ENCODE measurements at regions not wholly inside any gene's neighbourhood (a gene's known extent, or its start where the extent isn't known, plus 50 kb on each side); places are given as distances from the start of the nearest gene placed in this dataset.

DNA sequence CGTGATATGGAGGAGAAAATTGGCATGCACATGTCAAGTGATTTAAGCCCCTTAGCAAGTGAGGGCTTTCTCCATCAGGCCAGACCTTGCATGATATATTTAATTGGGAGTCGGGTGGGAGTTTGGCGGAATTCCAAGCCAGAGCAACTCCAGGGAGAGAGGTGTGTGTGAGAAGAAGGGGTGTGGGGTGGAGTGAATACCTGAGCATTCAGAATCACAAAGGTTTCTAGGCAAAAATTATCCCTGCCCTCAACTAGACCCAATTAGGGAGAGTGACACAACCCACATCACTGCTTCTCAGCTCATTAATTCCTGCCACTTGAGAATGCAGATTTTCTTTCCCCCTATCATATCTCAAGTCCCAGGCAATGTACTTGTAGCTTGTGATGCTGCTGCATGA, 279.7 kb upstream of the TUT7 start:
- no peak overlapping the region for H3K4me3 ChIP-seq (ENCODE audit: control insufficient read depth, low read depth, low read length)
- DNase-seq (ENCODE audit: low read depth) = no peak
- TF ChIP-seq, protein P1, sequence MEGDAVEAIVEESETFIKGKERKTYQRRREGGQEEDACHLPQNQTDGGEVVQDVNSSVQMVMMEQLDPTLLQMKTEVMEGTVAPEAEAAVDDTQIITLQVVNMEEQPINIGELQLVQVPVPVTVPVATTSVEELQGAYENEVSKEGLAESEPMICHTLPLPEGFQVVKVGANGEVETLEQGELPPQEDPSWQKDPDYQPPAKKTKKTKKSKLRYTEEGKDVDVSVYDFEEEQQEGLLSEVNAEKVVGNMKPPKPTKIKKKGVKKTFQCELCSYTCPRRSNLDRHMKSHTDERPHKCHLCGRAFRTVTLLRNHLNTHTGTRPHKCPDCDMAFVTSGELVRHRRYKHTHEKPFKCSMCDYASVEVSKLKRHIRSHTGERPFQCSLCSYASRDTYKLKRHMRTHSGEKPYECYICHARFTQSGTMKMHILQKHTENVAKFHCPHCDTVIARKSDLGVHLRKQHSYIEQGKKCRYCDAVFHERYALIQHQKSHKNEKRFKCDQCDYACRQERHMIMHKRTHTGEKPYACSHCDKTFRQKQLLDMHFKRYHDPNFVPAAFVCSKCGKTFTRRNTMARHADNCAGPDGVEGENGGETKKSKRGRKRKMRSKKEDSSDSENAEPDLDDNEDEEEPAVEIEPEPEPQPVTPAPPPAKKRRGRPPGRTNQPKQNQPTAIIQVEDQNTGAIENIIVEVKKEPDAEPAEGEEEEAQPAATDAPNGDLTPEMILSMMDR (conservative IDR thresholded peaks at IDR 0.05; ENCODE audit: control insufficient read depth, insufficient read depth, low read depth, low read length) = no peak

DNA sequence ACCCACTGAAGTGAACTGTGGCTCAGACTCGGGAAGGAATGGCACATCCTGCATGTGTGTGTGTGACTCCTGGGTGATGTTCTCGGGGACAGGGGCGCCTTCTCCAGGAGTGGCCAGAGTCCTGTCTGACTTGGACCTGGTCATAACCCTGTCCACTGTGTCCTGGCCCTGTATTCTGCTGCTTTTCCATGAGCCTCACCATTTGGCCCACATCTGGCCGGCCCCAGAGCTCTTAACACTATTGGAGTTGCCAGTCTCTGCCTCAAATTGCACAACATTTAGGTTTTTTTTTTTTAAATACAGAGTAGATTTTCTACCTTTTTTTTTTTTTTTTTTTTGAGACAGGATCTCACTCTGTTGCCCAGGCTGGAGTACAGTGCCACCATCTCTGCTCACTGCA, 278.3 kb upstream of the TUT7 start:
- TF ChIP-seq, protein P1 (conservative IDR thresholded peaks at IDR 0.05; ENCODE audit: control insufficient read depth, insufficient read depth, low read depth, low read length) = no peak
- no peak overlapping the region for H3K4me3 ChIP-seq (ENCODE audit: control insufficient read depth, low read depth, low read length)
- DNase-seq (ENCODE audit: low read depth) = no peak

DNA sequence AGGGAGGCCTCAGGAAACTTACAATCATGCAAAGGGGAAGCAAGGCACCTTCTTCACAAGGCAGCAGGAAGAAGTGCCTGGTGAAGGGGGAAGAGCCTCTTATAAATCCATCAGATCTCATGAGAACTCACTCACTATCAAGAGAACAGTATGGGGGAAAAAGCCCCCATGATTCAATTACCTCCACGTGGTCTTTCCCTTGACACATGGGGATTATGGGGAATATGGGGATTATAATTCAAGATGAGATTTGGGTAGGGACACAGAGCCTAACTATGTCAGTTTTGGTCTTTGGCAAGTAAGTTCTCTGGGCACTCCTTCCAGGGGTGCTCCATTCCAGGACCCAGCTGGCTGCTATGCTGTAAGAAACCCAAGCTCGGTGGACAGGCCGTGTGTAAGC, 275.3 kb upstream of the TUT7 start:
- H3K4me3 ChIP-seq (ENCODE audit: control insufficient read depth, low read depth, low read length) = no peak overlapping the region
- DNase-seq (ENCODE audit: low read depth) = no peak
- TF ChIP-seq, protein P1 (conservative IDR thresholded peaks at IDR 0.05; ENCODE audit: control insufficient read depth, insufficient read depth, low read depth, low read length) = no peak

DNA sequence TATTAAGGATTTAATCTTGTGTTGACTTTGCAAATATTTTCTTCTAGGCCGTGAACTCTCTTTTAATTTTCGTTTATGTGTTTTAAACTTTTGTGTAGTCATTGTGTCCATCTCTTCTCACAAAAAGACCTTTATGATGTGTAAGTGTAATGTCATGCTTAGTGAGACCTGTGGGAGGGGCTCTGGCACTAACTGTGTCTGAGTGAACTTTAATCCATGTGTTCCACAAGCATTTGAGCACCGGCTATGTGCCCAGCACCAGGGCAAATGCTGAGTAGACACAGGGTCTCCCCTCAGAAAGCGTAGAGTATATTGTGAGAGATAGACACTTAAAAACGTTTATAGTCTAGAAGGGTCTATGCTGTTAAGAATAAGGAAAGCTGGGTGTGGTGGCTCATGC, 272.6 kb upstream of the TUT7 start:
- TF ChIP-seq, protein P1 (conservative IDR thresholded peaks at IDR 0.05; ENCODE audit: control insufficient read depth, insufficient read depth, low read depth, low read length) = no peak
- peak; percentile 7 for DNase-seq (ENCODE audit: low read depth)

DNA sequence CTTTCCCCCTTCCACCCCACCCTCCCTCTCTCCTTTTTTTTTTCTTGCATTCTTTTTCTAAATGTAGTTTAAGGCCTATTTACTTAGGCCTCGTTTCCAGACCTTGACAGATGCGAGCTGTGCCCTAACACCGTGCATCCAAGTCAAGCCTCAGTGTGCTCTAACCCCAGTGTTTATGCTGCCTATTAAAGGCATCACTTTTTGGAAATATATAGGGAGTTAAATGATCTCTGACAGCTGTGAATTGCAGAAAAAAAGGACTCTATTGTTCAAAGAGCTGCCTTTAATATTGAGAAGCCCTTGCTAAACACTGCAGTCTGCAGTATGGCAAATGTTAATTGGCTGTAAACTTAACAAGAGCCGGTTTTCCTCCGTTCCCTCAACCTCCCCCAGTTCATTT, 270.4 kb upstream of the TUT7 start:
- TF ChIP-seq, protein P1 (conservative IDR thresholded peaks at IDR 0.05; ENCODE audit: control insufficient read depth, insufficient read depth, low read depth, low read length) = no peak
- no peak for DNase-seq (ENCODE audit: low read depth)
- H3K4me3 ChIP-seq (ENCODE audit: control insufficient read depth, low read depth, low read length) = no peak overlapping the region

More for the DNA sequence above, 272.6 kb upstream of the TUT7 start:
- no peak overlapping the region for H3K4me3 ChIP-seq (ENCODE audit: control insufficient read depth, low read depth, low read length)

DNA sequence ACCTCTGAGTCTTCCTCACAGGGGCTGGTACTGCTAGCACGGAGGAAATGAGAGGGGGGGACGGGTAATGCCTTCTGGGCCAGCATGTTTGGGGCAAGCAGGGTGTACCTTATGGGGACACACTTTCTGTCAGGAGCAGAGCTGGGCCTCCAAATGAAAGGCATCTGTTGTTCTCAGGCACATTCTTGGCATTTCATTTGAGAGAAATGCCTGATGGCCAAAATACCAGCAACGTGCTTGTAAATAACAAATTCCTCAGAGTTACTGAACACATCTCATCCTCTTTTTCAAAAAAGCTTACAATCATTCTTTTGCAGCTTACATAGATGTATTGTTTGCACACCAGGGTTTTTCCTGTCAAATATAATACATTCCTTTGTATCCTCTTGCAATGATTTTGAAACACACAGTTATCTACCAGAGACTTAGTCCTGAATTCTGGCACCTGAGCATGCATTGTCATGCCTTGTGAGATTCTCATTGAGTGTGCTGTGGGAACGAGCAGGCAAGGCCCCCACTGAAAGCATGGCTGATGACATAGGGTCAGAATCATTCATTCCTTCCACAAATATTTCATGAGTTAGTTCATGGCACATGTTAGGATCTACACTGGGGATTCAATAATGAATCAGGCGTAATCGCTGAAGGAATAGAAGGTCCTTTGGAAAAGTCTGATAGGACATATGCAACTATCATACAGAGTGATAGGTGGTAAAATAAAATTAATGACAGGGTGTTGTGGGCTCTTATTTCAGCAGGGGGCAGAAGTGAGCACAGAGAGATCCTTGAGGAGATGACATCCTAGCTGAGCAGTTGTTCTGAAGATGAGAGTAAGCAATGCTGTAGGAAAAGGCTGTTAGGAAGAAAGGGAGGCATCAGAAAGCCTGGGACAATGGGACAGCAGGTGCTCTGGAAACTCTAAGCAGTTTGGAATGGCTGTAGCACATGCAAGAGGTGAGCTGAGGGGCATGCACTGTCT, 260.9 kb upstream of the TUT7 start:
- no peak overlapping the region for H3K4me3 ChIP-seq (ENCODE audit: control insufficient read depth, low read depth, low read length)
- TF ChIP-seq, protein P1 (conservative IDR thresholded peaks at IDR 0.05; ENCODE audit: control insufficient read depth, insufficient read depth, low read depth, low read length) = peak; percentile 60
- DNase-seq (ENCODE audit: low read depth) = peak; percentile 58
